Stimulated activated naive CD4-positive, alpha-beta T cell (primary cell): ENCODE measurements at regions not wholly inside any gene's neighbourhood (a gene's known extent, or its start where the extent isn't known, plus 50 kb on each side); places are given as distances from the start of the nearest gene placed in this dataset.
"Not testable (repeated sequence)": the region's sequence is repeated elsewhere in the genome, so short reads cannot be mapped to it uniquely, and the experiment has no call there.

Experiments used
- DNase-seq, 6 experiments: peaks; one replicate each; lab custom pipeline; 2025; lab: John Stamatoyannopoulos, UW

- no peak for DNase-seq
These were observed 70.9 kb upstream of the N4BP1 start for GRCh38 chr16:48680881-48681280.

- DNase-seq: no peak
These were observed 66.9 kb upstream of the N4BP1 start for GRCh38 chr16:48676836-48677235.

- not testable (repeated sequence) for DNase-seq
These were observed 58.2 kb upstream of the N4BP1 start for GRCh38 chr16:48668184-48668583.

- no peak for DNase-seq
These were observed 50.0 kb upstream of the N4BP1 start for GRCh38 chr16:48659940-48660339.
